Hindlimb muscle (tissue), 1 donor: ENCODE measurements at regions not wholly inside any gene's neighbourhood (a gene's known extent, or its start where the extent isn't known, plus 50 kb on each side); places are given as distances from the start of the nearest gene placed in this dataset.

ENCODE experiments used
- DNase-seq: peaks from one replicate; pipeline ENCODE4 v3.0.0-alpha.2; 2013

GRCh38 chr2:2892378-2892777 lies 485.2 kb downstream of the EIPR1 start:
- DNase-seq = no peak

DNA sequence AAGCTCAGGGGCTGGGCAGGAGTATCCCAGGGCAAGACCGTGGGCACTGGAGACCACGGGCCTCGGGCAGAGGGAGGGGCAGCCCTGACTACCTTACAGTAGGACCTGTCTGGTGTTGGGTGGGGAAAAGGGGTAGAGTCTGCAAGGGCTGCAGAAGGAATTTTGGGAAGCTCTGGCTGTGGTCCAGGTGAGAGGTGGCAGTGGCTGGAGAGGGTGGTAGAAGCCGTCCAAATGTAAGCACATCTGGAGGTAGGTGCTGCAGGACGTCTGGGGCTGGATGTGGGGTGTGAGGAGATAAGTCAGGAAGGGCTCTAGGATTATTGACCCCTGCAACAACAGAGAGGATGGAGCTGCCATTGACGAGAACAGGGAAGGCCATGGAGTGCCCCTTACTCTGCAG lies 486.7 kb downstream of the EIPR1 start:
- DNase-seq = no peak

- no peak for DNase-seq
Observed at GRCh38 chr2:2890246-2890645, 487.4 kb downstream of the EIPR1 start.

- no peak for DNase-seq
Observed at GRCh38 chr2:2889646-2890045, 488.0 kb downstream of the EIPR1 start.

- no peak for DNase-seq
Observed at GRCh38 chr2:2889141-2889540, 488.5 kb downstream of the EIPR1 start.

DNA sequence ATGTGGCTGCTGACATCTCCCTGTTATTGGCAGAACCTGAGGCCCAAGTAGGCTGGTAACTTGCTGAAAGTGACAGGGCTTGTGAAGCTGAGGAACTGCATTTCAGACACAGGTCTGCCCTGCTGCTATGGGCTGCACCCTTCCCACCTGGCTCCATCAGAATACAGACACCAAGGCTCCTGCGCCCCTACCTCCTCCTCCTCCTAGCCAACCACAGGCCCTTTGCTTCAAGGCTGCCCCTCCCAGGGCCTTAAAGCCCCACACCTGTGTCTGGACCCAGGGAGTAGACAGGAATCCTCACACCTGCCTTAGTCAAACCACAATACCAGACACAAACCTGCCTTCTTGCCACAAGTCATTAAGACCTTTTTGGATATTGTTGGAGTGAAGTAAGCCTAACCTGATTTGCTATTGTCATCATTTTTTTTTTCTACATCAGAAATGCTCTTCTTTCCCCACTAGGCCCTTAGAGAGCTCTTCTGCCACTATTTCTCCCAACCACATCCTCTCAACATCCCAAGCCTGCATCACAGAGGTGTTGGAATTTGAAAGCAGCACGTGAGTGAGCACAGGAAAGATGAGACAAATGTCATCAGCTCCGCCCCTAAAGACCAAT lies 489.7 kb downstream of the EIPR1 start:
- DNase-seq = no peak

DNA sequence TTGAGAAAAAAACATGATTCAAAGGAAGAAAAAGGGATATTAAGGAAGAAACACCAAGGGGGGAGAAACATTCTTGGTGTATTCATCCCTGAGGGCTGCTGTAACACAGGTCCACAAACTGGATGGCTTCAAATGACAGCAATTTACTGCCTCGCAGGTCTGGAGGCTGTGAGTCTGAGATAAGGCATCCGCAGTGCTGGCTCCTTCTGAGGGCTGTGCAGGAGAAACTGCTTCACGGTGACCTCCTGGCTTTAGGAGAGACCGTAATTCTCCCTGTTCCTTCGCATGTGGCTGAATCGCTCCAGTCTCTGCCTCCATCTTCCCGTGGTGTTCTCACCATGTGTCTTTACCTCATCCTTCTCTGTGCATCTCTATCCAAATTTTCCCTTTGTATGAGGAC lies 490.7 kb downstream of the EIPR1 start:
- DNase-seq = no peak

GRCh38 chr2:2881499-2881898 lies 496.1 kb downstream of the EIPR1 start:
- no peak for DNase-seq

DNA sequence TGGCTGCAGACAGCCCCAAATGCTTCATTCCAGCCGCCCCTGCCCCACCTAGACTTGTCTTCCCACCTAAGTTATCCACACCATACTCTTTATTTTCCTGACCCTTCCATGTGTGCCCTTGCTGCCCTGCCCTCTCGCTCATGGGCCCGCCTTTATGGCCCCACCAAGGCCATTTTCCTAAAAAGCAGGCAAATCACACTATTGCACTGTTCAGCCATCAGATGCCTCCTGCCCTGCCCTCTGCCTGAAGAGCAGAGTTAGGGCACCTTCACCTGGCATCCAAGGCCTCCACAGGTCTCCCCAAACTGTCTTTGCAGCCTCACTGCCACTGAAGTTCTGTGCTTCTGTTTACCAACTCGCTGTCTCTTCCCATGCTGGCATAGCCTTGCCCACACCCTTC lies 496.7 kb downstream of the EIPR1 start:
- no peak for DNase-seq

GRCh38 chr2:2879781-2880180 lies 497.8 kb downstream of the EIPR1 start:
- DNase-seq = no peak

DNA sequence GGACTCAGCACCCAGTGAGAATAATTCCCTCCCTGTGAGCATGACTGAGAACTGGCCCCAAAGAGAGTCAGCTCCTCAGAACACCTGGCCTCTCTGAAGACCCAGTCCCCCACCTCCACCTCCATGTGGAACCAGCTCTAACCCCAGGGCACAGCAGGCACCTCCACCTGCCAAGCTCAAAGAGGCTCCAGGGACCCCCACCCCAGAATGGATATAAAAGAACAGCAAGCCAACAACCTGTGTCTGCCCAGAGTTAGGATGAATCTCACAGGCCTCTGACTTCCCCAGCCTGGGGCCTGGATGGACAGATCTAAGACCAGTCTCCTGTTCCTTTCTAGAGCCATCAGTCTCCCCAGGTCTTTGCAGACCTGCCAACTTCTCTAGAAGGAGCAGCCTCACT lies 498.5 kb downstream of the EIPR1 start:
- no peak for DNase-seq

DNA sequence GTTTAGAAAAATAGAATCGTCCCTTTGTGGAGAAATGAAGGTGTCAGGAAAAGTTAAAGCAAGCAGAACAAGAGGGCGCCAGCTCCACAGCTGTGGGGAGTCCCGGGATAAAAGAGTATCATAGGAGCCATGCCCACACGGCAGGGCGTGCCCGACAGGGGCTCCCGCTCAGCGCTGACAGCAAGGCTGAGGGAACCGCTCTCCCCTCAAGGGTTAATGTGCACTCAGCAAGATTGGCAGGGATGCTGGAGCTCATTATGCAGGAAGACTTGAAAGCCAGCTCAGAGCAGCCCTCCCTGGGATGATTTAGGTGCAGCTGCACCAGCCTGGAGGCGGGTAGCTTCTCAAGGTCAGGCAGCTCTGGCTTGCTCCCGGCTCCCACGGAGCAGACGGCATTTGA lies 500.2 kb downstream of the EIPR1 start:
- DNase-seq = no peak

DNA sequence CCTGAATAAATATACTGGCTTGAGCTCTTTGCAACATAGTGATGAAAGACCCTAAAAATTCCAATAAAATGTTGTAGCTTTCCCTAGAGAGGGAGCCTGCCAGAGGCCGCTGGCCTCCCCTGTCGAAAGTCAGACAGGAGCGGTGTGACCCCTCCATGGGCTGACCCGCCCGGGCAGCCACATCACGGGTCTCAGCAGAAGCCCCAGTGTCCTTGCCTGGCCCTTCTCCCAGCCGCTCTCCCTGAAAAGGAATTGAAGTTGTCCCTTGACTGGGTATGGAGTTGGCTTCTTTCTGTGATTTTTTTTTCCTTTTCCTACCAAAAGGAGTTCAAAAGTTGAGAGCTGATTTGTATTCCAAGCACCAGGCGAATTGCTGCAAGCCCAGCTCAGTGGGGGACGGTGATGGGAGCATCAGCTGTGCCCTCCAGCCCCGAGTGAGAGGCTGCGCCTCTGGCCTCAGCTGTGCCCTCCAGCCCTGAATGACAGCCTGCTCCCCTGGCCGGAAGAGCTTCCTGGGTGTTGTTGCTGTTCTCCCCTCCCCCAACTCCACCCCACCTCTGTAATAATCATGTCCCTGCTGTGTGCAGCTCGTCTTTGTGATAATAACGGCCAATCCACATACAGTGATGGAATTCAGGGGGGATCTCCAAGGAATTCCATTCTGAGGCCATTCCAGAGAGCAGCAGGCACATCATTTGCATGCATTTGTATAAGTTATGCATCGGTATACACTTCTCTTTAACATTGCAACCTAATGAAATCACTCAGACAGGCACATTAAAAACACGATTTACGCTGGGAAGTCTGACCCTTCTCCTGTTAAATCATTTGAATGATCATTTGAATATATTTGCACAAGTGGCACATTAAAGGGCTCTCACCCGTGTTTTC lies 501.0 kb downstream of the EIPR1 start:
- DNase-seq = no peak

GRCh38 chr2:2875831-2876230 lies 501.8 kb downstream of the EIPR1 start:
- no peak for DNase-seq

GRCh38 chr2:2875296-2875695 lies 502.3 kb downstream of the EIPR1 start:
- no peak for DNase-seq

- no peak for DNase-seq
Observed at GRCh38 chr2:2874805-2875204, 502.8 kb downstream of the EIPR1 start.

DNA sequence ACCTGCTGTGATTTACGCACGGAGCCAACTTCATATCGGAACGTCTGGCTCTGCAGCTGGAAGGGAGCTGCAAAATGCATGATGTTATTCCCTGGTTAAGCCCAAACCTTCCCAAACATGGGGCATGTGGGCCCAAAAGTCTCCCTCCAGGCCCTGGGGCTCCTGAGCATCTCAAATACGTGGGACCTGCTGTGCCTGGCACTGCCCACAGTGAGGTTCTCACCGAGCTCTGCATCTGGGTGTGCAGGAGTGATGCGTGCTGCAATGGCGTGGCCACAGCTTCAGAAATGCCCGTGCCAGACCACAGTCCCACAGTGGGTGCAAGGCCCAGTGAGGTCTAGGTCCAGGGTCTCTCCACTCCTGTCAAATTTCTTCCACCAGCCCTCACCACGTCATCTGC lies 503.3 kb downstream of the EIPR1 start:
- DNase-seq = no peak

GRCh38 chr2:2873450-2873811 lies 504.2 kb downstream of the EIPR1 start:
- no peak for DNase-seq

GRCh38 chr2:2872713-2873449 lies 504.7 kb downstream of the EIPR1 start:
- DNase-seq = no peak

DNA sequence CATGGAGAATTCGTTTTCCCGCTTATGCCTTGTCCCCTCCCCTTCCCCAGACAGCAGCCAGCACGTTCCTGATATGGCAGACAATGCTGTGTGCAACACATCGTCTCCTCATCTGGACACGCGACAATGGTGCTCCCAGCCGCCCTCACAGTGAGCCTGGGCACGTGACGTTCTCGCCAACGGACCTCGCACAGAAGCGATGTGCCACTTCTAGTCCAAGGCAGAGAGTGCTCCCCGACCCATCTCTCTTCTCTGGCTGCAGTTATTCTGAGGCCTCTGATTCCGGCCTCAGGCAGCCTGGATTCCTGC lies 505.4 kb downstream of the EIPR1 start:
- no peak for DNase-seq

- DNase-seq = no peak
Observed at GRCh38 chr2:2871480-2872308, 505.9 kb downstream of the EIPR1 start.

GRCh38 chr2:2870106-2870505 lies 507.5 kb downstream of the EIPR1 start:
- DNase-seq = no peak

GRCh38 chr2:2869553-2869952 lies 508.1 kb downstream of the EIPR1 start:
- no peak for DNase-seq
